Loucy (cell line): ENCODE measurements at regions not wholly inside any gene's neighbourhood (a gene's known extent, or its start where the extent isn't known, plus 50 kb on each side); places are given as distances from the start of the nearest gene placed in this dataset.

Experiments
- H2AFZ ChIP-seq: fragments of 200-600 bp; sonication (generic); 2 replicates; pipeline ENCODE4 v1.6.0; 2016; ENCODE audit warnings: antibody characterized with exemption, mild to moderate bottlenecking, low read length, moderate library complexity
- H3F3A ChIP-seq: fragments of 200-600 bp; 2 replicates; pipeline ENCODE4 v1.6.0; 2016; ENCODE audit warnings: antibody characterized with exemption, low read depth, mild to moderate bottlenecking
- H3K27me3 ChIP-seq: fragments of 200-600 bp; sonication (generic); 2 replicates; pipeline ENCODE4 v1.6.1; 2014; ENCODE audit warnings: low read length, mild to moderate bottlenecking; ENCODE audit not compliant: insufficient read depth, poor library complexity, severe bottlenecking
- H3K36me3 ChIP-seq: fragments of 200-600 bp; sonication (generic); 2 replicates; pipeline ENCODE4 v1.6.1; 2016; ENCODE audit warnings: low read length; ENCODE audit not compliant: insufficient read depth
- H3K4me1 ChIP-seq: fragments of 200-600 bp; sonication (generic); 2 replicates; pipeline ENCODE4 v1.5.1; 2014; ENCODE audit warnings: low read length, mild to moderate bottlenecking; ENCODE audit not compliant: insufficient read depth, poor library complexity, severe bottlenecking
- H3K4me2 ChIP-seq: fragments of 200-600 bp; sonication (generic); 2 replicates; pipeline ENCODE4 v1.6.0; 2014; ENCODE audit warnings: antibody characterized with exemption, low read length, low read depth, mild to moderate bottlenecking; ENCODE audit not compliant: poor library complexity, severe bottlenecking
- H3K4me3 ChIP-seq: fragments of 200-600 bp; sonication (generic); 2 replicates; pipeline ENCODE4 v1.5.1; 2014; ENCODE audit warnings: low read length, mild to moderate bottlenecking, mixed read lengths; ENCODE audit not compliant: poor library complexity, severe bottlenecking
- H3K79me2 ChIP-seq: fragments of 200-600 bp; sonication (generic); 2 replicates; pipeline ENCODE4 v1.6.1; 2014; ENCODE audit warnings: low read length; ENCODE audit not compliant: insufficient read depth
- H3K9ac ChIP-seq: fragments of 200-600 bp; sonication (generic); 2 replicates; pipeline ENCODE4 v1.6.0; 2014; ENCODE audit warnings: mild to moderate bottlenecking, low read depth, low read length, moderate library complexity; ENCODE audit not compliant: poor library complexity, severe bottlenecking
- H3K9me2 ChIP-seq: fragments of 200-600 bp; sonication (generic); replicated peaks from 2 replicates; pipeline ENCODE4 v1.6.1; 2016; ENCODE audit warnings: low read depth, low read length, mixed read lengths
- H3K9me3 ChIP-seq: fragments of 200-600 bp; sonication (generic); 2 replicates; pipeline ENCODE4 v1.6.1; 2014; ENCODE audit warnings: mild to moderate bottlenecking, antibody characterized with exemption, low read length, low read depth; ENCODE audit not compliant: insufficient read depth
- H4K20me1 ChIP-seq: fragments of 200-600 bp; sonication (generic); 2 replicates; pipeline ENCODE4 v1.6.0; 2014; ENCODE audit warnings: antibody characterized with exemption, low read length, mild to moderate bottlenecking; ENCODE audit not compliant: insufficient read depth, poor library complexity, severe bottlenecking
- EZH2phosphoT487 ChIP-seq: fragments of 200-600 bp; IDR thresholded peaks from 2 replicates; pipeline ENCODE4 v1.6.1; 2018; ENCODE audit warnings: antibody characterized with exemption, mild to moderate bottlenecking, moderate library complexity, borderline replicate concordance
- TF ChIP-seq, protein P1 (sequence below): fragments of 200-600 bp; sonication (generic); conservative IDR thresholded peaks from 2 replicates; pipeline ENCODE4 v1.5.1; 2014; ENCODE audit warnings: mild to moderate bottlenecking, antibody characterized with exemption, low read length

DNA sequence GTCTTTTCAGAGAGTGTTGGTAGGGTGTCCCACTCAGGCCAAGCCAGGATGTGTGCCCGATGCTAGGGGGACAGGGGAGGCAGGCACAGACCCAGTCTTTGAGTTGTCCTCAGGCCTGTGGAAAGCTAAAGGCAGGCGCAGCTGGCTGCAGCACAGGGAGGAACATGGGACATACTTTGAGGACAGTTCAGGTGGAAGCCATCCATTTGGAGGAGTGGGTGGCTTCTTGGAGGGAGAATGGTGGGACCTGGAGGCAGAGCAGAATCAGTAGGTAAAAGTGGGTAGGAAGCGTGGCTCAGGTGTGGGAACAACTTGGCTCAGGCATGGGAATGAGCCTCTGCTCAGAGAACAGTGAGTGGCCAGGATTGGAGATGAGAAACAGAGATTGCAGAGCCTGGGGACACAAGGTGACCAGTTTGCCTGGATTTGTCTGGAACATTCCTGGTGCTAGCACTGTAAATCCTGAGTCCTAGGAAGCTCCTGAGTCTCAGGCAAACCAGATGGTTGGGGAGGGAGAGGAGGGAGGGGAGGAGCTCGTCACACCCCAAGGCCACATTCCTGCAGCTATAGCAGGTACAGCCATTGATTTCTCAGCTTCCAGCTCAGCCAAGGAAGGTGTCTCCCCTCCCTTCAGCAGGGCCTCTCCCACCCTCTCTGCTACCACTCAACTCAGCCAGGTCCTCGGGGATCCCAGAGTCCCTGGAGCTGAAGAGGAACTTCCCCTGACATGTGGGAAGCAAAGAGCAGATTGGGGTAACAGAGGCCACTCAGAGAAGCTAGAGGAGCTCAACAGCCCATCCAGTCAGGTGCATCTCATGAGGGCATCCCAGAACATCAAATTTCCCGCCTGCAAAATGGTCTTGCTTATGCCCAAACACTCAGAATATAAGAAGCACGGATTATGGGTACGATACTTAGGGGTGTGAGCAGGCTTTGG lies 65.2 kb upstream of the TINAGL1 start:
- Histone ChIP-seq H3K4me3 (peak overlapping the region; percentile 87), H3K9me2 (no peaks in the 10 kb centered on the region), H3K27me3 (no peaks in the 10 kb centered on the region), H3K4me1 (peaks cover 45% of the 10 kb centered on the region), H3K4me2 (peak overlapping the region; percentile 89), H3K79me2 (peaks cover 71% of the 10 kb centered on the region), H3K9ac (no peak overlapping the region), H3F3A (no peaks in the 10 kb centered on the region), H3K36me3 (no peaks in the 10 kb centered on the region), H4K20me1 (peaks cover 6% of the 10 kb centered on the region), H2AFZ (no peak overlapping the region), H3K9me3 (peaks cover 11% of the 10 kb centered on the region; the same call in 1 of the 2 replicates)
- TF ChIP-seq, protein P1, sequence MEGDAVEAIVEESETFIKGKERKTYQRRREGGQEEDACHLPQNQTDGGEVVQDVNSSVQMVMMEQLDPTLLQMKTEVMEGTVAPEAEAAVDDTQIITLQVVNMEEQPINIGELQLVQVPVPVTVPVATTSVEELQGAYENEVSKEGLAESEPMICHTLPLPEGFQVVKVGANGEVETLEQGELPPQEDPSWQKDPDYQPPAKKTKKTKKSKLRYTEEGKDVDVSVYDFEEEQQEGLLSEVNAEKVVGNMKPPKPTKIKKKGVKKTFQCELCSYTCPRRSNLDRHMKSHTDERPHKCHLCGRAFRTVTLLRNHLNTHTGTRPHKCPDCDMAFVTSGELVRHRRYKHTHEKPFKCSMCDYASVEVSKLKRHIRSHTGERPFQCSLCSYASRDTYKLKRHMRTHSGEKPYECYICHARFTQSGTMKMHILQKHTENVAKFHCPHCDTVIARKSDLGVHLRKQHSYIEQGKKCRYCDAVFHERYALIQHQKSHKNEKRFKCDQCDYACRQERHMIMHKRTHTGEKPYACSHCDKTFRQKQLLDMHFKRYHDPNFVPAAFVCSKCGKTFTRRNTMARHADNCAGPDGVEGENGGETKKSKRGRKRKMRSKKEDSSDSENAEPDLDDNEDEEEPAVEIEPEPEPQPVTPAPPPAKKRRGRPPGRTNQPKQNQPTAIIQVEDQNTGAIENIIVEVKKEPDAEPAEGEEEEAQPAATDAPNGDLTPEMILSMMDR = no peak
- no peak for TF ChIP-seq EZH2phosphoT487

DNA sequence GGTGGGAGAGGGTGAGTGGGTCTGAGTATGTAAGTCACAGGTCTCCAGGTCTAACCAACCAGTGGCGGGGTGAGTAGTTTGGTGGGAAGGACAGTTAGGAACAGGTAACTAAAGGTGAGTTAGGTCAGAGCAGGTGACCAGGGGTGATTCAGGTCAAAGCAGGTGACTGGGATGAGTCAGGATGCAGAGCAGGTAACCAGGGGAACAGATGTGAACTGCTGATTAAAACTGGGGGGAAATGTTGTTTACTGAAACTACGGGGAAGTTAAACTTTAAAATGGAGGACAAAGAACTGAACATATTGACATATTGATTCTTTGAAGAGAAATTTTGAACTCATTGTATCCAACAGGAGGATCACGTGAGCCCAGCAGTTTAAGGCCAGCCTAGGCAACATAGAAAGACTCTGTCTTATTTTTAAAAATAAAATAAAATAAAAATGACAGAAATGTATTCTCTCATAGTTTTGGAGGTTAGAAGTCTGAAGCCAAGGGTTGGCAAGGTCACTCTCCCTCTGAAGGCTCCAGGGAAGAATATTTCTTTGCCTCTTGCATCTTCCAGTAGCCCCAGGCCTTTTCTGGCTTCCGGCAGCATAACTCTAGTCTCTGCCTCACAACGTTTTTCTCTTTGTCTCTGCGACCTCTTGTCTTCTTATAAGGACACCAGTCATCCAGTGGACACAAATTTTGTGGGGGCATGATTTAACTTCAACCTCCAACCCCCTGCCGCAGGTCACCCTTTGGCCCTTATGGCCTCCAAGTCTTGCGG lies 64.3 kb upstream of the TINAGL1 start:
- TF ChIP-seq EZH2phosphoT487 = no peak
- TF ChIP-seq, protein P1 = no peak
- peaks cover 6% of the 10 kb centered on the region for H4K20me1 ChIP-seq
- H3K9me2 ChIP-seq = no peaks in the 10 kb centered on the region
- H3K9me3 ChIP-seq = peaks cover 11% of the 10 kb centered on the region; the same call in 1 of the 2 replicates
- no peaks in the 10 kb centered on the region for H3K36me3 ChIP-seq
- no peaks in the 10 kb centered on the region for H3K27me3 ChIP-seq
- peaks cover 65% of the 10 kb centered on the region for H3K79me2 ChIP-seq
- no peak overlapping the region for H3K9ac ChIP-seq
- H3F3A ChIP-seq = no peaks in the 10 kb centered on the region
- peak overlapping the region; percentile 89 for H3K4me2 ChIP-seq
- no peak overlapping the region for H2AFZ ChIP-seq
- no peak overlapping the region for H3K4me3 ChIP-seq
- peaks cover 41% of the 10 kb centered on the region for H3K4me1 ChIP-seq

- Histone ChIP-seq H3K4me1 (peaks cover 25% of the 10 kb centered on the region), H4K20me1 (peaks cover 6% of the 10 kb centered on the region), H3F3A (no peaks in the 10 kb centered on the region), H2AFZ (no peak overlapping the region), H3K4me3 (no peak overlapping the region), H3K36me3 (no peaks in the 10 kb centered on the region; the same call in 1 of the 2 replicates), H3K79me2 (peaks cover 44% of the 10 kb centered on the region), H3K27me3 (no peaks in the 10 kb centered on the region), H3K9me3 (peaks cover 11% of the 10 kb centered on the region; the same call in 1 of the 2 replicates), H3K4me2 (no peak overlapping the region), H3K9ac (no peak overlapping the region), H3K9me2 (no peaks in the 10 kb centered on the region)
- TF ChIP-seq EZH2phosphoT487 = no peak
- TF ChIP-seq, protein P1 = no peak
Observed at GRCh38 chr1:31514117-31514516, 62.2 kb upstream of the TINAGL1 start.
